ENCODE measurements at regions not wholly inside any gene's neighbourhood (a gene's known extent, or its start where the extent isn't known, plus 50 kb on each side); places are given as distances from the start of the nearest gene placed in this dataset.
"Not testable (repeated sequence)": the region's sequence is repeated elsewhere in the genome, so short reads cannot be mapped to it uniquely, and the experiment has no call there.

- intact Hi-C loops (cut with DNase I); H3K4me3 ChIP-seq; H3K4me1 ChIP-seq; H3K27ac ChIP-seq; H3K36me3 ChIP-seq; H3K27me3 ChIP-seq; H3K9me3 ChIP-seq; DNase-seq (ENCODE audit: low spot score in 2 of 2): not testable (repeated sequence)
These were observed 59.2 kb upstream of the CCDC180 start for GRCh38 chr9:97248252-97248651.

GRCh38 chr9:97243606-97244005, 63.9 kb upstream of the CCDC180 start:
- intact Hi-C loops (cut with DNase I): no loop called here
- TF ChIP-seq CTCF (IDR thresholded peaks at IDR 0.05): no peak
- no peaks in the 10 kb centered on the region for H3K9me3 ChIP-seq
- no peak for DNase-seq (ENCODE audit: low spot score in 2 of 2)
- peaks cover 0 to 4% of the 10 kb centered on the region in 2 donors for H3K4me1 ChIP-seq
- H3K36me3 ChIP-seq: peaks cover 0 to 3% of the 10 kb centered on the region in 2 donors
- no peaks in the 10 kb centered on the region for H3K27me3 ChIP-seq
- no peak overlapping the region for H3K27ac ChIP-seq
- no peak overlapping the region for H3K4me3 ChIP-seq

GRCh38 chr9:97241430-97241829, 66.0 kb upstream of the CCDC180 start:
- intact Hi-C loops (cut with DNase I): not testable (repeated sequence)

GRCh38 chr9:97237951-97238889, 69.2 kb upstream of the CCDC180 start:
- peak; percentile 13 to 78 for DNase-seq (ENCODE audit: low spot score in 2 of 2)
- peak overlapping the region; percentile 60 to 70 for H3K4me3 ChIP-seq
- peaks cover 0 to 4% of the 10 kb centered on the region in 2 donors for H3K4me1 ChIP-seq
- no peaks in the 10 kb centered on the region for H3K27me3 ChIP-seq
- H3K36me3 ChIP-seq: no peaks in the 10 kb centered on the region
- H3K27ac ChIP-seq: peak overlapping the region; percentile 30 to 45
- intact Hi-C loops (cut with DNase I): no loop called here
- TF ChIP-seq CTCF (IDR thresholded peaks at IDR 0.05): no peak
- no peaks in the 10 kb centered on the region for H3K9me3 ChIP-seq

More at GRCh38 chr9:97241430-97241829, 66.0 kb upstream of the CCDC180 start:
- not testable (repeated sequence) for H3K4me1 ChIP-seq; H3K27ac ChIP-seq; H3K27me3 ChIP-seq; H3K4me3 ChIP-seq; H3K36me3 ChIP-seq; H3K9me3 ChIP-seq; DNase-seq (ENCODE audit: low spot score in 2 of 2)

GRCh38 chr9:97237311-97237786, 70.1 kb upstream of the CCDC180 start:
- Histone ChIP-seq H3K27me3 (no peaks in the 10 kb centered on the region), H3K36me3 (no peaks in the 10 kb centered on the region), H3K4me3 (peak overlapping the region in 1 of 2 donors; percentile 70), H3K27ac (no peak overlapping the region), H3K9me3 (no peaks in the 10 kb centered on the region), H3K4me1 (peaks cover 0 to 4% of the 10 kb centered on the region in 2 donors)
- no peak for DNase-seq (ENCODE audit: low spot score in 2 of 2)
- intact Hi-C loops (cut with DNase I): no loop called here
- TF ChIP-seq CTCF (IDR thresholded peaks at IDR 0.05): no peak

GRCh38 chr9:97233009-97233400, 74.5 kb upstream of the CCDC180 start:
- intact Hi-C loops (cut with DNase I); H3K9me3 ChIP-seq; H3K4me1 ChIP-seq; H3K27me3 ChIP-seq; H3K27ac ChIP-seq; H3K4me3 ChIP-seq; H3K36me3 ChIP-seq; DNase-seq (ENCODE audit: low spot score in 2 of 2): not testable (repeated sequence)

GRCh38 chr9:97232060-97233008, 75.1 kb upstream of the CCDC180 start:
- H3K27ac ChIP-seq; intact Hi-C loops (cut with DNase I); H3K4me3 ChIP-seq: not testable (repeated sequence)

GRCh38 chr9:97222393-97222792, 85.1 kb upstream of the CCDC180 start:
- H3K9me3 ChIP-seq; DNase-seq (ENCODE audit: low spot score in 2 of 2); H3K27ac ChIP-seq; H3K4me3 ChIP-seq; H3K36me3 ChIP-seq; intact Hi-C loops (cut with DNase I): not testable (repeated sequence)
- H3K27me3 ChIP-seq: peaks cover 18% of the 10 kb centered on the region
- H3K4me1 ChIP-seq: peaks cover 0 to 10% of the 10 kb centered on the region in 2 donors

More at GRCh38 chr9:97232060-97233008, 75.1 kb upstream of the CCDC180 start:
- not testable (repeated sequence) for H3K36me3 ChIP-seq; H3K4me1 ChIP-seq; DNase-seq (ENCODE audit: low spot score in 2 of 2); H3K27me3 ChIP-seq; H3K9me3 ChIP-seq

All from ascending aorta (tissue), 2 donors.